Nephron progenitor cell (in vitro differentiated cells): ENCODE measurements at regions not wholly inside any gene's neighbourhood (a gene's known extent, or its start where the extent isn't known, plus 50 kb on each side); places are given as distances from the start of the nearest gene placed in this dataset.

ENCODE experiments used
- DNase-seq: peaks from one replicate; pipeline ENCODE4 v3.0.0; 2021
- H3K27ac Mint-ChIP-seq: 2 replicates; pipeline ENCODE4 v1.8.0; 2021; ENCODE audit warnings: mild to moderate bottlenecking, moderate library complexity, mixed read lengths
- H3K27me3 Mint-ChIP-seq: 2 replicates; pipeline ENCODE4 v1.8.0; 2021; ENCODE audit warnings: mild to moderate bottlenecking, low read depth, mixed read lengths; ENCODE audit not compliant: poor library complexity
- H3K36me3 Mint-ChIP-seq: 2 replicates; pipeline ENCODE4 v1.8.0; 2021; ENCODE audit warnings: low read depth, mixed read lengths
- H3K4me1 Mint-ChIP-seq: 2 replicates; pipeline ENCODE4 v1.8.0; 2021; ENCODE audit warnings: mixed read lengths
- H3K4me3 Mint-ChIP-seq: 2 replicates; pipeline ENCODE4 v1.8.0; 2021; ENCODE audit warnings: mild to moderate bottlenecking, moderate library complexity, mixed read lengths
- H3K9me3 Mint-ChIP-seq: 2 replicates; pipeline ENCODE4 v1.8.0; 2021; ENCODE audit warnings: mild to moderate bottlenecking, moderate library complexity, mixed read lengths
- TF ChIP-seq, protein P1 (sequence below): fragments of 200-600 bp; sonication (generic); IDR thresholded peaks from 2 replicates; pipeline ENCODE4 v1.5.0; 2021; ENCODE audit warnings: antibody characterized with exemption

DNA sequence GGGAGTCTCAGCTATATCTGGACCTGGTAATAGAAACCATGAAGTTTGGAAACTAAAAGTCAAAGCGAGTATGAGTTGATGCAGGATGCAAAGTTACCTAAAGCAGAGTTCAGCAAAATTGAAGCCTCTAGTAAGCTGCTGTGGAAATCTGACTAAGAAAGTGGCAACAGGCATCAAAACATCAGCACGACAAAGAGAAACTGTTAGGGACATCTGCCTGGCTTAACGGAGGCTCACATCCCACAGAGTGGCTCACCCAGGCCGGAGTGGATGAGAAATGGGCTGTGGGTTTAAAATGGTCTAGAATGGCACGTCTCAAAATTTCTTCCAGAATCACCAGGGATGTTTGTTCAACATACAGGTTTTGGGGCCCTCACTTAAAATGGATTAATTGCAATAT is 164.1 kb upstream of the NPY start:
- no peak overlapping the region for H3K4me3 Mint-ChIP-seq
- TF ChIP-seq, protein P1, sequence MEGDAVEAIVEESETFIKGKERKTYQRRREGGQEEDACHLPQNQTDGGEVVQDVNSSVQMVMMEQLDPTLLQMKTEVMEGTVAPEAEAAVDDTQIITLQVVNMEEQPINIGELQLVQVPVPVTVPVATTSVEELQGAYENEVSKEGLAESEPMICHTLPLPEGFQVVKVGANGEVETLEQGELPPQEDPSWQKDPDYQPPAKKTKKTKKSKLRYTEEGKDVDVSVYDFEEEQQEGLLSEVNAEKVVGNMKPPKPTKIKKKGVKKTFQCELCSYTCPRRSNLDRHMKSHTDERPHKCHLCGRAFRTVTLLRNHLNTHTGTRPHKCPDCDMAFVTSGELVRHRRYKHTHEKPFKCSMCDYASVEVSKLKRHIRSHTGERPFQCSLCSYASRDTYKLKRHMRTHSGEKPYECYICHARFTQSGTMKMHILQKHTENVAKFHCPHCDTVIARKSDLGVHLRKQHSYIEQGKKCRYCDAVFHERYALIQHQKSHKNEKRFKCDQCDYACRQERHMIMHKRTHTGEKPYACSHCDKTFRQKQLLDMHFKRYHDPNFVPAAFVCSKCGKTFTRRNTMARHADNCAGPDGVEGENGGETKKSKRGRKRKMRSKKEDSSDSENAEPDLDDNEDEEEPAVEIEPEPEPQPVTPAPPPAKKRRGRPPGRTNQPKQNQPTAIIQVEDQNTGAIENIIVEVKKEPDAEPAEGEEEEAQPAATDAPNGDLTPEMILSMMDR: no peak
- H3K27me3 Mint-ChIP-seq: peaks cover 3% of the 10 kb centered on the region

DNA sequence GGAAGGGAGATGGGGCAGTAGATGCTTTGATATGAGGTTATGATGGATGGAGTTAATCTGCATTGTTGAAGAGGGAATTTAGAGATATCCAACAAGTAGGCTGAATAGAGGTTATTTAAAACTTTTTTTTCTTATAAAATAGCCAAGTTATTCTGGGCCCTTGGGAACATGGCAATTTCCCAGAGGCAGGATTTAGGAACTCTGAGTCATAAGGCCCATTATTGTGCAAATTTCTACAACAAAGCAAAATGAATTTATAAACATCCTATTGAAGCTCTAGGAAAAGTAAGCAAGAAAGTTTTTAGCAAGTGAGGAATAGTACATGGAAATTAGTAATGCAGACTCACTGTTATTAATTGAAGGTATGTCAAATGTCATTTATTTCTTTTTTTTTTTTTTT is 160.9 kb upstream of the NPY start:
- H3K36me3 Mint-ChIP-seq: no peaks in the 10 kb centered on the region
- H3K4me1 Mint-ChIP-seq: no peaks in the 10 kb centered on the region
- H3K27ac Mint-ChIP-seq: no peak overlapping the region
- no peaks in the 10 kb centered on the region for H3K27me3 Mint-ChIP-seq
- no peak overlapping the region for H3K4me3 Mint-ChIP-seq
- H3K9me3 Mint-ChIP-seq: no peaks in the 10 kb centered on the region
- no peak for DNase-seq
- TF ChIP-seq, protein P1: no peak

More for the DNA sequence above, 164.1 kb upstream of the NPY start:
- Mint-ChIP-seq H3K4me1 (no peaks in the 10 kb centered on the region), H3K27ac (no peak overlapping the region), H3K36me3 (no peaks in the 10 kb centered on the region), H3K9me3 (no peaks in the 10 kb centered on the region)
- DNase-seq: no peak

DNA sequence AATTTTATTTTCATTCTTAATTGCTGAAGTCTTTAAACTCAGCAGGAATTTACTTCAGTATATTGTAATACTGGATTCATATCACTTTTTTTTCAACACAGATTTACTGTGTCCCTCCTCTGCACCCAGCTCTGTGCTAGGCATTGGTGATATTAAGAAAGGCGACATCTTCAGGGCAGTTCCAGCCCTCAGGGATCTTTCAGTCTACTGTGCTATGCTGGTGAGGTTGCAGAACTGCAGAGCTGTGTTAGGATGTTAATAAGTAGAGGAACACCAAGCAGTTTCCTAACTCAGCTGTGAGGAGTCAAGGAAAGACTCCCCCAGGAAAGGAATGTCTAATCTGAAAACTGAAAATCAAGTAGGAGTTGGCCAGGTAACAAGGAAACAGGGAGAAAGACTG is 158.2 kb upstream of the NPY start:
- no peaks in the 10 kb centered on the region for H3K36me3 Mint-ChIP-seq
- H3K4me1 Mint-ChIP-seq: no peaks in the 10 kb centered on the region
- TF ChIP-seq, protein P1: no peak
- no peaks in the 10 kb centered on the region for H3K27me3 Mint-ChIP-seq
- no peak for DNase-seq
- no peaks in the 10 kb centered on the region for H3K9me3 Mint-ChIP-seq
- H3K4me3 Mint-ChIP-seq: no peak overlapping the region
- H3K27ac Mint-ChIP-seq: no peak overlapping the region

DNA sequence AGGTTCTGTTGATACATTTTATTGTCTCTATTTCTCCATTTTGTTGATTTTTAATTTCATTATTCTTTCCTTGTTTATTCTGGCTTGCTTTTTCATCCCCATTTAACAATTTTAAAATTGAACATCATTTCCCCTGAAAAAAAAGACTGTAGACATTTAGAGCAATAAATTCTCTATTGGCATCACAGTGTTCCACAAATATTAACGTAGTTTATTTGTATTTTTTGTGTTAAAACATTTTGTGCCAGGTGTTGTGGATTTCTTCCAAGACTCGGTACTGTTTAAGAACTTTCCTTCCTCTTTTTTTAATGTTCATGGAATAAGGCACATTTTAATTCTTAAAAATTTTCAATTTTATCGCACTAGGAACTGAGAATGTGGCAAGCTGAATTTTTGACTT is 156.1 kb upstream of the NPY start:
- Mint-ChIP-seq H3K27me3 (no peaks in the 10 kb centered on the region), H3K27ac (no peak overlapping the region), H3K4me3 (no peak overlapping the region), H3K36me3 (no peaks in the 10 kb centered on the region), H3K9me3 (no peaks in the 10 kb centered on the region), H3K4me1 (no peaks in the 10 kb centered on the region)
- DNase-seq: no peak
- TF ChIP-seq, protein P1: no peak

DNA sequence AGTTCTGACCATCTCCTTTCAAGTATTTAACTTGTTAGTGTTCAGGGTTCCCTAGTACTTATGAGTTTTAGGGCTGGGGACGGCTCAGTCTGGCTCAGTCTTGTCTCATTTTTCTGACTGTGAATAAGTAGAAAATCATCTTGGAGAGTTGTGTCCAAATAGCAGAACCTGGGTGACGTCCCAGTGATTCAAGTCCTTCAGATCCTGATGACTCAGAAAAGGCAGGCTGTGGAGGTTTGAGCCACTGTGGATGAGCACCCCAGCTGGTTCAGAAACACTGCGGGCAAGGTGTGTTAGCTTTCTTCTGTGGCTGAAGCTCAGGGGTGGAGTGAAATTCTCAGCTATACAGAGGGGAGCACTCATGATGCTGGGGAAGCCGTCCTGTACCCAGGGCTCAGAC is 154.4 kb upstream of the NPY start:
- Mint-ChIP-seq H3K36me3 (no peaks in the 10 kb centered on the region), H3K4me3 (no peak overlapping the region), H3K4me1 (no peaks in the 10 kb centered on the region), H3K9me3 (no peaks in the 10 kb centered on the region), H3K27me3 (no peaks in the 10 kb centered on the region), H3K27ac (no peak overlapping the region)
- TF ChIP-seq, protein P1: no peak
- DNase-seq: no peak

DNA sequence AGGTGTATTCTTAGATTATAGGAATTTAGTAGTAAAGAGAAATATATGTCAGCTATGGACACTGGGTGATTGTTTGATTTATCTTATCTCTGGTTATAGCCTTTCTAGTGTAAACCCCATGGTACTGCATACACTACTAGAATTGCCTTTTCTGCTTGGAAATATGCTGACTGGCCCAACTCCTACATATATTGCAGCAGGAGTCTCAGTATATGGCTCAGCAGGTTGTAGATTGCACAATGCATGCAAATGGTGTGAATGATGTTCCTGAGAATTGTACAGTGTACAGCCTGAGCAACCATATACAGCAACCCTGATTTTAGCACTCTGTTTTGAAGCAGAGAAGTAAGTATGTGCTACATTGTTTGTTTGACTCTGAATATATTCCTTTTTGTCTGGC is 153.4 kb upstream of the NPY start:
- no peak for DNase-seq
- H3K4me3 Mint-ChIP-seq: no peak overlapping the region
- no peak overlapping the region for H3K27ac Mint-ChIP-seq
- TF ChIP-seq, protein P1: no peak
- H3K9me3 Mint-ChIP-seq: no peaks in the 10 kb centered on the region
- H3K36me3 Mint-ChIP-seq: no peaks in the 10 kb centered on the region
- H3K4me1 Mint-ChIP-seq: no peaks in the 10 kb centered on the region
- H3K27me3 Mint-ChIP-seq: no peaks in the 10 kb centered on the region
